PC-9 (cell line): ENCODE measurements at regions not wholly inside any gene's neighbourhood (a gene's known extent, or its start where the extent isn't known, plus 50 kb on each side); places are given as distances from the start of the nearest gene placed in this dataset.

Experiments used
- BruUV-seq: library from RNA; stranded (reverse); fragments of 400-500 nt; replicated peaks from 2 replicates; lab custom pipeline; 2021; lab: Mats Ljungman, UMichigan
- CTCF ChIA-PET: fragments of 300-600 bp; sonication (Branson Sonifier 250); formaldehyde crosslinking; loops from one replicate; lab custom pipeline; 2022; ENCODE audit warnings: antibody characterized with exemption; lab: Charles Lee
- POLR2A ChIA-PET: fragments of 300-600 bp; sonication (Branson Sonifier 250); formaldehyde crosslinking; loops from one replicate; lab custom pipeline; 2022; ENCODE audit warnings: antibody characterized with exemption; ENCODE audit not compliant: unreplicated experiment; lab: Charles Lee
- DNase-seq, 2 experiments: peaks; one replicate each; pipeline versions ENCODE4 v3.0.0 to v3.0.0-alpha.2; 2015 to 2022; ENCODE audit warnings: mixed read lengths in 1 of 2
- H2AFZ ChIP-seq: fragments of 200-600 bp; sonication (generic); 2 replicates; pipeline ENCODE4 v1.8.1; 2017; ENCODE audit warnings: antibody characterized with exemption
- H3F3A ChIP-seq: fragments of 200-600 bp; sonication (generic); 2 replicates; pipeline ENCODE4 v1.8.1; 2017; ENCODE audit warnings: antibody characterized with exemption, mild to moderate bottlenecking, low read depth; ENCODE audit not compliant: insufficient read depth
- H3K27ac ChIP-seq: fragments of 200-600 bp; sonication (generic); 2 replicates; pipeline ENCODE4 v1.6.1; 2016; ENCODE audit warnings: mixed run types
- H3K27me3 ChIP-seq: fragments of 200-600 bp; sonication (generic); 2 replicates; pipeline ENCODE4 v1.6.1; 2016; ENCODE audit warnings: low read depth, mixed run types; ENCODE audit not compliant: insufficient read depth
- H3K36me3 ChIP-seq: fragments of 200-600 bp; sonication (generic); 2 replicates; pipeline ENCODE4 v1.6.1; 2016; ENCODE audit warnings: low read depth, mixed run types
- H3K4me1 ChIP-seq: fragments of 200-600 bp; sonication (generic); replicated peaks from 2 replicates; pipeline ENCODE4 v1.6.1; 2016; ENCODE audit warnings: mixed run types; ENCODE audit not compliant: insufficient read depth
- H3K4me2 ChIP-seq: fragments of 200-600 bp; sonication (generic); 2 replicates; pipeline ENCODE4 v1.6.1; 2017; ENCODE audit warnings: mixed run types
- H3K4me3 ChIP-seq: fragments of 200-600 bp; sonication (generic); 2 replicates; pipeline ENCODE4 v1.6.1; 2016; ENCODE audit warnings: mixed run types
- H3K79me2 ChIP-seq: fragments of 200-600 bp; sonication (generic); 2 replicates; pipeline ENCODE4 v1.6.1; 2017; ENCODE audit warnings: low read depth, mixed run types
- H3K9me2 ChIP-seq: fragments of 200-600 bp; sonication (generic); 2 replicates; pipeline ENCODE4 v1.8.1; 2017; ENCODE audit warnings: mild to moderate bottlenecking; ENCODE audit not compliant: insufficient read depth
- H3K9me3 ChIP-seq: fragments of 200-600 bp; sonication (generic); 2 replicates; pipeline ENCODE4 v1.8.1; 2016; ENCODE audit warnings: low read depth; ENCODE audit not compliant: insufficient read depth
- H4K20me1 ChIP-seq: fragments of 200-600 bp; sonication (generic); 2 replicates; pipeline ENCODE4 v1.8.1; 2017; ENCODE audit not compliant: insufficient read depth
- EZH2 ChIP-seq: fragments of 200-600 bp; sonication (generic); IDR thresholded peaks from 2 replicates; pipeline ENCODE4 v1.8.0; 2017; ENCODE audit warnings: antibody characterized with exemption, low read depth
- intact Hi-C: fragments of 100-400 bp; cut with micrococcal nuclease; formaldehyde crosslinking; loops from one replicate; pipeline ENCODE4 v1.10.0; 2022; ENCODE audit not compliant: unreplicated experiment
- TF ChIP-seq, protein P1 (sequence below): fragments of 200-600 bp; sonication (generic); conservative IDR thresholded peaks from 2 replicates; pipeline ENCODE4 v1.6.1; 2017; ENCODE audit warnings: mixed run types, antibody characterized with exemption, mild to moderate bottlenecking, moderate library complexity

GRCh38 chr4:133823177-133823576 is 378.4 kb downstream of the PABPC4L start:
- intact Hi-C loops = no loop called here

GRCh38 chr4:133812954-133813353 is 388.6 kb downstream of the PABPC4L start:
- CTCF ChIA-PET = no interaction called here
- no peak overlapping the region for H3K4me2 ChIP-seq
- H3K4me1 ChIP-seq = no peaks in the 10 kb centered on the region
- H3K79me2 ChIP-seq = no peaks in the 10 kb centered on the region
- H3K36me3 ChIP-seq = no peaks in the 10 kb centered on the region
- H3K4me3 ChIP-seq = no peak overlapping the region
- no peak for DNase-seq
- BruUV-seq = no TSS peak
- no peaks in the 10 kb centered on the region for H3K27me3 ChIP-seq
- POLR2A ChIA-PET = no interaction called here
- H3K9me2 ChIP-seq = no peaks in the 10 kb centered on the region
- no peak overlapping the region for H2AFZ ChIP-seq
- intact Hi-C loops = no loop called here
- no peaks in the 10 kb centered on the region for H4K20me1 ChIP-seq
- no peaks in the 10 kb centered on the region for H3K9me3 ChIP-seq
- H3F3A ChIP-seq = no peaks in the 10 kb centered on the region
- no peak for TF ChIP-seq EZH2
- TF ChIP-seq, protein P1, sequence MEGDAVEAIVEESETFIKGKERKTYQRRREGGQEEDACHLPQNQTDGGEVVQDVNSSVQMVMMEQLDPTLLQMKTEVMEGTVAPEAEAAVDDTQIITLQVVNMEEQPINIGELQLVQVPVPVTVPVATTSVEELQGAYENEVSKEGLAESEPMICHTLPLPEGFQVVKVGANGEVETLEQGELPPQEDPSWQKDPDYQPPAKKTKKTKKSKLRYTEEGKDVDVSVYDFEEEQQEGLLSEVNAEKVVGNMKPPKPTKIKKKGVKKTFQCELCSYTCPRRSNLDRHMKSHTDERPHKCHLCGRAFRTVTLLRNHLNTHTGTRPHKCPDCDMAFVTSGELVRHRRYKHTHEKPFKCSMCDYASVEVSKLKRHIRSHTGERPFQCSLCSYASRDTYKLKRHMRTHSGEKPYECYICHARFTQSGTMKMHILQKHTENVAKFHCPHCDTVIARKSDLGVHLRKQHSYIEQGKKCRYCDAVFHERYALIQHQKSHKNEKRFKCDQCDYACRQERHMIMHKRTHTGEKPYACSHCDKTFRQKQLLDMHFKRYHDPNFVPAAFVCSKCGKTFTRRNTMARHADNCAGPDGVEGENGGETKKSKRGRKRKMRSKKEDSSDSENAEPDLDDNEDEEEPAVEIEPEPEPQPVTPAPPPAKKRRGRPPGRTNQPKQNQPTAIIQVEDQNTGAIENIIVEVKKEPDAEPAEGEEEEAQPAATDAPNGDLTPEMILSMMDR = no peak
- no peak overlapping the region for H3K27ac ChIP-seq

More at GRCh38 chr4:133823177-133823576, 378.4 kb downstream of the PABPC4L start:
- no peak overlapping the region for H2AFZ ChIP-seq
- H3K79me2 ChIP-seq = no peaks in the 10 kb centered on the region
- no TSS peak for BruUV-seq
- ChIA-PET POLR2A (no interaction called here), CTCF (no interaction called here)
- no peak overlapping the region for H3K4me2 ChIP-seq
- H3F3A ChIP-seq = no peaks in the 10 kb centered on the region
- H3K9me2 ChIP-seq = no peaks in the 10 kb centered on the region; the same call in 1 of the 2 replicates
- no peaks in the 10 kb centered on the region for H4K20me1 ChIP-seq
- H3K9me3 ChIP-seq = no peaks in the 10 kb centered on the region
- no peak for DNase-seq
- TF ChIP-seq, protein P1 = no peak
- no peak for TF ChIP-seq EZH2
- H3K4me3 ChIP-seq = no peak overlapping the region
- no peak overlapping the region for H3K27ac ChIP-seq
- H3K4me1 ChIP-seq = no peaks in the 10 kb centered on the region
- no peaks in the 10 kb centered on the region for H3K27me3 ChIP-seq
- H3K36me3 ChIP-seq = no peaks in the 10 kb centered on the region

GRCh38 chr4:133812236-133812635 is 389.4 kb downstream of the PABPC4L start:
- H3K4me1 ChIP-seq = no peaks in the 10 kb centered on the region
- H3K27me3 ChIP-seq = no peaks in the 10 kb centered on the region
- CTCF ChIA-PET = no interaction called here
- no peak overlapping the region for H3K4me3 ChIP-seq
- no peak overlapping the region for H3K27ac ChIP-seq
- no peaks in the 10 kb centered on the region for H3K36me3 ChIP-seq
- intact Hi-C loops = no loop called here
- H4K20me1 ChIP-seq = no peaks in the 10 kb centered on the region
- POLR2A ChIA-PET = no interaction called here
- H3K79me2 ChIP-seq = no peaks in the 10 kb centered on the region
- DNase-seq = no peak
- TF ChIP-seq EZH2 = no peak
- TF ChIP-seq, protein P1 = no peak
- H3K4me2 ChIP-seq = no peak overlapping the region
- H3F3A ChIP-seq = no peaks in the 10 kb centered on the region
- H3K9me3 ChIP-seq = no peaks in the 10 kb centered on the region
- no TSS peak for BruUV-seq
- H3K9me2 ChIP-seq = no peaks in the 10 kb centered on the region
- H2AFZ ChIP-seq = no peak overlapping the region
